Umbilical cord (tissue), 1 donor: ENCODE measurements at regions not wholly inside any gene's neighbourhood (a gene's known extent, or its start where the extent isn't known, plus 50 kb on each side); places are given as distances from the start of the nearest gene placed in this dataset.
"Not testable (repeated sequence)": the region's sequence is repeated elsewhere in the genome, so short reads cannot be mapped to it uniquely, and the experiment has no call there.

Experiments used
- DNase-seq: peaks from one replicate; pipeline ENCODE4 v3.0.0-alpha.2; 2015; ENCODE audit warnings: low spot score

DNA sequence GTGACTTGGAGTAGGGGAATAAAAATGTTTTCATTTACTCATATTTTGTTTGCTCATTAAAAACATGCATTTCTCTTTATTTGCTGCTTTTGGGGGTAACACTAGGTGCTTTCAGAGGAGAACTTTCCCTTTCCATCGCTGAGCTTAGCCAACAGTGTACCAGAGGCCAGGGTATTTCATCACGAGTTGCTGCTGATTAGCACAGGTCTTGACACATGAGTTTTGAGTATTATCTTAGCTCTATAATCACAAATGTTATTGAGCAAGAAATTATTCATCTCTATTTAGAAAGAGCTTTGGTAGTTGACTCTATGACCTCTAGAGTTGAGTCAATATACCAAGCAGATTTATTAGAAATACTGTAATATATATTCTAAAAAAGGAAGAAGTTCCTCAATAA, 375.9 kb downstream of the NXPH1 start:
- no peak for DNase-seq

GRCh38 chr7:8817448-8818036, 384.1 kb downstream of the NXPH1 start:
- peak; percentile 22 for DNase-seq

GRCh38 chr7:8818406-8818805, 385.0 kb downstream of the NXPH1 start:
- no peak for DNase-seq

DNA sequence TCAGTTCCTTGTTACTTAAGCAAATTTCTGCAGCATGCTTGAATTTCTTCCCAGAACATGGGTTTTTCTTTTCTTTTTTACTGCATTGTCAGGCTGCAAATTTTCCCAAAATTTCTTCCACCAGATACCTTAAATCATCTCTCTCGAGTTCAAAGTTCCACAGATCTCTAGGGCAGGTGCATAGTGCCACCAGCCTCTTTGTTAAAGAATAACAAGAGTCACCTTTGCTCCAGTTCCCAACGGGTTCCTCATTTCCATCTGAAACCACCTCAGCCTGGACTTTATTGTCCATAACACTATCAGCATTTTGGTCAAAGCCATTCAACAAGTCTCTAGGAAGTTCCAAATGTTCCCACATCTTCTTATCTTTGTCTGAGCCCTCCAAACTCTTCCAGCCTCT, 389.2 kb downstream of the NXPH1 start:
- no peak for DNase-seq

DNA sequence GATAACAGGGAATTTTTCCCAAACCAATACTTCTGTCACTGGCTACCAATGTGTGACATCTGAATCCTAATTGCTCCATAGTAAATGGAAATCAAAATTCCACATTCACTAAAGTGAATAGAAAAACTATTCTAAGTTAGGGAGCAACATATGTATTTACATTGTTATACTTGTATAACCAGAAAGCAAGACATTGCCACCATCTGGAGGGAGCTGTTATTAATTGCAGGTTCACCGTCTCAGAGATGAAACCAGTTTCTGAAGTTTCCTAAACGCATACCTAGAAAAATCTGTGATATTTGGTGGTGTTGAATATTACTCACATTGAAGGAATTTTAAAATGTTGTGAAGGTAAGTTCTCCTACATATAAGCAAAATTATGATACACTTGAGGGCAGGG, 390.1 kb downstream of the NXPH1 start:
- DNase-seq, result no peak

DNA sequence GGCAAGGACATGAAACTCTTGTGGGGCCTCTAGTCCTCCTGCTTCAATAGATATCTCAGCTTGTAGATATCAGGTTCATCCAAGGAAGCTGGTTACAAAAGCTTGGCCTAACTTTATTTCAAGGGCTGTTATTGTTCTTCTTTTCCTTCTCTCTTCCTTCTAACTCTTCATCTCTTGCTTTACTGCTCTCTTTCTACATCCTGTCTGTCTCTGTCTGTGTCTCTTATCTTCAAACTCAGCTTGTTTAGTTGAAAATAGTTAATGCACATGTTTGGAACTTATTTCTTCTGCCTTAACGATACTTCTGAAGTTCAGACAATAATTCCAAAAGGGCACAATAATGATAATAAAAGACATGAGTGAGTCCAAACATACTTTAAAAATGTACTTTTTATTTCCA, 393.9 kb downstream of the NXPH1 start:
- DNase-seq, result no peak

DNA sequence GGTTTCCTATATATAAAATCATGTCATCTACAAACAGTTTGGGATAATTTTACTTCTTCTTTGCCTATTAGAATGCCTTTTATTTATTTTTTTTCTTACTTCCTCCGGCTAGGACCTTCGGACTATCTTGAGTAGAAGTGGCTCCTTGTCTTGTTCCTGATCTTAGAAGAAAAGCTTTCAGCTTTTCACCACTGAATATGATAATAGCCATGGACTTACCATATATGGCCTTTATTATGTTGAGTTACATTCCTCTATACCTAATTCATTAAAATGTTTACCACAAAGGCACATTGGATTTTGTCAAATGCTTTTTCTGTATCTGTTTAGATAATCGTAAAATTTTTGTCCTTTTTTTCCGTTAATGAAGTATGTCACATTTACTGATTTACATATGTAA, 395.7 kb downstream of the NXPH1 start:
- no peak for DNase-seq

GRCh38 chr7:8831376-8831775, 398.0 kb downstream of the NXPH1 start:
- DNase-seq, result no peak

DNA sequence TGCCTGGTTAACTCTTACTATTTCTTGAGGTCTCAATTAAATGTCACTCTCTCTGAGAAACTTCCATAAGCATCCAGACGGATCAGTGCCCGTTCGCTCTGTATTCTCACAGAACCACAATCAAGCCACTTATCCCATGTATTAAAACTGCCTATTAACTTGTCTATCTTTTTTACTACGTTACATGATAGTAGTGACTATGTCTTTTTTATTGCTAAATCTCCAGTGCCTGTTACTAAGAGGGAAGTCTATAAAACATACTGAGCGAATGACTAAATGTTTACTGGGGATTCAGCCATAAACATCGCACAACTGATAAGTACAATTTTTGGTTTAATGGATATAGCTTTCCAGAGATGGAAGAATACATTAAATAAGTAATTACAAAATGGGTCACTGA, 399.9 kb downstream of the NXPH1 start:
- DNase-seq, result no peak

DNA sequence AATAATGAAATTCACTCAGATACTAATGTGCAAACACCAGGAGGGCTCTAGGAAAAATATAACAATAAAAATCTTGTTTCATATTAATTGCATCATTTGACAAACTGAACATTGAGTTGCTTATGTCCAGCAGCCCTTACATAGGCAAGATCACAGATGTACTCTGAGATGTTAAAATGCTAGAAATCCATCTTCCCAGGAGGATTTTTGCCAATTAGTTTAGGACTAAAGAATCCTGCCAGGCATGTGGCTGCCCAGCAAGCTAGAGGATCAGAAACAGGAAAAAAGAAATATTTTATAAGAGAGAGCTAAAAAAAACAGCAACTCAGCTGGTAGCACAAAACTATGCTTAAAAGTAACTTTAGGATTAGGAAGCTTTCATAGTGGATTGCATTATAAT, 407.8 kb downstream of the NXPH1 start:
- no peak for DNase-seq

- DNase-seq, result no peak
Measured at GRCh38 chr7:8871716-8872115, 438.3 kb downstream of the NXPH1 start.

DNA sequence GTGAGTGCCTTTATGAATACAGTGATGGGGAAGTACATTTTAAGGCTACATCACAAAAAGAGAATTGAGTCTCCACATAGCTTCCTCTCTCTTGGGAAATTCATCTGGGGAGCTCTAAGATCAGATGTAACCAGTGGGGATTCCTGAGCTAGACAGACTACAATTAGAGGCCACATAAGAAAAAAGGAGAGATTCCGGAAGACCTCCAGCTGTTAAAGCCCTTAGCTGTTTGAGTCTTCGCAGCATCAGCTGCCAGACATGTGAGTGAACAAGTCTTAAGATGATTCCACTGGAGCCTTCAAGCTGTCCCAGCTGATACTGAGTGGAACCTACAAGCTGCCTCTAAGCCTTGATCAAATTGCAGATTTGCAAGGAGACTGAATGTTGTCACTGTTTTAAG, 448.5 kb downstream of the NXPH1 start:
- no peak for DNase-seq

DNA sequence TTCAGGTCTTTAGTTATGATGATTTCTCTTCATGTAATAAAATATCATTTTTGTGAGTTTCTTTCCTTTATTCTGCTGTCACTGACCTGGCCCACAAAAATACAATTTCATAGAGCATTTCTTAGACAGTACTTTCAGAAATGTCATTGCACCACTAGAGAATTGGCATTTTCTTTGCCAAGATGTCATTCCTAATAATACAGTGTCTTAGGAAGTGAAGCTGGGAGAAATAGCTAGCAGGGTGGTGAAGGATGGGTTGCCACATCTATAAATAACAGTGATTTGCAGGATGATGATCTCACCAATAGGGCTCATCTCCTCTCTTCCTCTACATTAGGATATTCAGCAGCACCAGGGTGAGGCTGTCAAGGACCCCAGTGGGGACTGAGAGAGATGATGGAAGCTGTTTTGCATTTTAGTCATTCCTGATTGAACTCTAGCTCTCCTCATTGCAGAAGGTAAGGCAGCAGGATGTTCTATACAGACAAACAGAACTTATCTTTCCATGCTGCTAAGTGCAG, 452.1 kb downstream of the NXPH1 start:
- DNase-seq, result no peak

DNA sequence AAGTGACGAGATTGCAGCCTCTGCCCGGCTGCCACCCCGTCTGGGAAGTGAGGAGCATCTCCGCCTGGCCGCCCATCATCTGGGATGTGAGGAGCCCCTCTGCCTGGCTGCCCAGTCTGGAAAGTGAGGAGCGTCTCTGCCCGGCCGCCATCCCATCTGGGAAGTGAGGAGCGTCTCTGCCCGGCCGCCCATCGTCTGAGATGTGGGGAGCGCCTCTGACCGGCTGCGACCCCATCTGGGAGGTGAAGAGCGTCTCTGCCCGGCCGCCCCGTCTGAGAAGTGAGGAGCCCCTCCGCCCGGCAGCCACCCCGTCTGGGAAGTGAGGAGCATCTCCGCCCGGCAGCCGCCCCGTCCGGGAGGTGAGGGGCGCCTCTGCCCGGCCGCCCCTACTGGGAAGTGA, 456.9 kb downstream of the NXPH1 start:
- not testable (repeated sequence) for DNase-seq

DNA sequence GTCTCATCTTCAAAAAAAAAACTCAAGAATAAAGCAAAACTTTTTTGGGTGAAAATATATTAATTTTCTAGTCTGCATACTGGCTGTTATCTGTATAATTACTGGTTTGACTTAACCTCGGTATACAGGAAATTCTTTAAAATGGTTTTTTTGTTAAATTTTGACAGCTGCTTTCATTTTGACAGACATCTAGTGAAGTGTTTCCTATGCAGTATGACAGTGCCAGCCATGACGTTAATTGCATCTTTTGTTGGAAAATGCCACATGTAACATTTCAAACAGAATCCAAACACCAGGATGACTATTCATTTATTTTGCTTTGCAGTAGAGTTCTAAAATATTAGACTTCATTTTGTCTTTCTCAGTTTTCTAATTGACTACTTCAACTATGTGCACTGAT, 460.4 kb downstream of the NXPH1 start:
- DNase-seq, result no peak

GRCh38 chr7:8906396-8907075, 473.1 kb downstream of the NXPH1 start:
- no peak for DNase-seq

GRCh38 chr7:8908889-8909288, 475.5 kb downstream of the NXPH1 start:
- no peak for DNase-seq

- DNase-seq, result no peak
Measured at GRCh38 chr7:8913682-8914081, 480.3 kb downstream of the NXPH1 start.

DNA sequence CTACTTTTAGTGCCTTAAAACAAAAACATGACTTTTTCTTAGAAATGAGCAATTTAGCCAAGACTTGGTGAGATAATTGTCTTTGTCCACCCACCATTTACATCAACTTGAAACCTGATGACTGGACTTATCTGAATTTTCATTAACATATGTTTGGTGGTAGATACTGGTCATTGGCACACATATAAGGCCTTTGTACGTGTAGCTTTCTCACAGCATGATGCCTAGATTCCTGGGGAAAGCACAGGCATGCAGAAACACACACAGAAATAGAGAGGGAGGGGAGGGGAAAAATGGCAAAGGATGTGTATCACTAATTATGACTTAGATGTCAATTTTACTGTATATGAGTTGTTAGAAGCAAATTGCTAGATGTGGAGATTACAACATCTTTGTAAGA, 488.4 kb downstream of the NXPH1 start:
- DNase-seq, result no peak

- no peak for DNase-seq
Measured at GRCh38 chr7:8922726-8923125, 489.3 kb downstream of the NXPH1 start.

DNA sequence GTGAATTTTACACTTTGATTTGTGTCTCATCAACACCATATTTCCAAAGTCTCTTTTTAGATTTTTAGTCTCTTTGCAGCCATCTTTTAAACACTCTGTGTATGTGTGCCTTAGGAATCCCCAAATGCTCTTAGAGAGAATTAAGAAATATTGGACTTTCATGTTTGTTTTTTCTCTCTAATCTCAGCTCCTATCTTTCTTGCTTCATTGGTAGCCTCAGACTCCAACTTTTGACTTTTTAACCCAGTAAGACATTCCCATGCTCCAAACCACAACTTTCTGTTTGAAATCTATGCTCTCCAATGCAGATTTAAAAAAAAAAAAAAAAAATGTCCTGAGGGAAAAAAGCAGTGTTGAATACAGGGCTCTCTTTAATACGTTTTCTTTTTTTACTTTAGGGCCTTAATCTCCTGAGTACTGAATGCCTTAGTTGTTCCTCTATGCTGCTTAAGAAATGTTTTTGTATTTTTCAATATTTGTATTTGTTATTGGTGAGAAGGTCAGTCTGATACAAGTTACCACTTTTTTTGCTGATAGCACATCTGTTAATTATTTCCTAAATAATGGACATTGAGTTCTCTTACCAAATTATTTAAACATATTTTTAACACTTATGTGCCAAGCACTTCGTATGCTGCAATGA, 489.9 kb downstream of the NXPH1 start:
- no peak for DNase-seq

- no peak for DNase-seq
Measured at GRCh38 chr7:8931906-8932646, 498.7 kb downstream of the NXPH1 start.
